Left ventricle myocardium inferior (tissue), 1 donor: ENCODE measurements at regions not wholly inside any gene's neighbourhood (a gene's known extent, or its start where the extent isn't known, plus 50 kb on each side); places are given as distances from the start of the nearest gene placed in this dataset.

ENCODE experiments used
- DNase-seq: peaks from one replicate; pipeline ENCODE4 v3.0.0-alpha.2; 2020
- H3K27ac ChIP-seq: fragments of 200-600 bp; replicated peaks from 2 replicates; pipeline ENCODE4 v1.8.0; 2021
- H3K27me3 ChIP-seq: fragments of 200-600 bp; 2 replicates; pipeline ENCODE4 v1.8.0; 2021; ENCODE audit warnings: low read depth
- H3K36me3 ChIP-seq: fragments of 200-600 bp; 2 replicates; pipeline ENCODE4 v1.8.0; 2021
- H3K4me1 ChIP-seq: fragments of 200-600 bp; 2 replicates; pipeline ENCODE4 v1.8.0; 2021
- H3K4me3 ChIP-seq: fragments of 200-600 bp; 2 replicates; pipeline ENCODE4 v1.8.0; 2021; ENCODE audit warnings: mild to moderate bottlenecking, moderate library complexity
- H3K9me3 ChIP-seq: fragments of 200-600 bp; replicated peaks from 2 replicates; pipeline ENCODE4 v1.8.0; 2021
- CTCF ChIP-seq: fragments of 200-600 bp; IDR thresholded peaks from 2 replicates; pipeline ENCODE4 v1.8.0; 2021; ENCODE audit warnings: antibody characterized with exemption, mild to moderate bottlenecking, borderline replicate concordance
- intact Hi-C: fragments of 100-400 bp; cut with micrococcal nuclease; formaldehyde crosslinking; loops from one replicate; pipeline ENCODE4 v1.11.0; 2022
- donor health status: DM: no; HTN: yes; CAD: no; lungs with severe emphysema.

GRCh38 chr5:124453221-124454051, 293.0 kb downstream of the ZNF608 start:
- no peaks in the 10 kb centered on the region for H3K36me3 ChIP-seq
- no peaks in the 10 kb centered on the region for H3K27me3 ChIP-seq
- no peak overlapping the region for H3K27ac ChIP-seq
- no peak for DNase-seq
- intact Hi-C loops, result no loop called here
- H3K4me1 ChIP-seq, result peaks cover 24% of the 10 kb centered on the region
- TF ChIP-seq CTCF, result no peak
- H3K9me3 ChIP-seq, result no peaks in the 10 kb centered on the region
- no peak overlapping the region for H3K4me3 ChIP-seq

DNA sequence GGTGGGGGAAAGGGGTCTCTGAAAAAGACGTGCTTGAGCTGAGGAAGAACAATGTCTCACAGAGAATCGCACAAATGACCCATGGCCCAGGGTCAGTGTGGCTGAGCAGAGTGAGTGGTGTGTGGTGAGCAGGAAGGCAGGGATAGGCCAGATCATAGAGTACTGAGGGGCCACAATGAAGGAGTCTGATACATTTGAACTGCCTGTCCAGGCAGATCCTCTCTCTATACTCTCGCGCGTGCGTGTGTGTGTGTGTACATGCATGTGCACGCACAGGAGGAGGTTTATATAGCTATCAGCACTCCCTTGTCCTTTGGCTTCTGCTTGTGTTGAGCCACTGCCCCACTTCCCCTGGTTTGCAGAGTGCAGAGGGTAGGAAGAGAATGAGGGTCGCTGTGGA, 294.0 kb downstream of the ZNF608 start:
- Histone ChIP-seq H3K36me3 (no peaks in the 10 kb centered on the region), H3K4me1 (peaks cover 24% of the 10 kb centered on the region), H3K9me3 (no peaks in the 10 kb centered on the region), H3K27me3 (no peaks in the 10 kb centered on the region), H3K4me3 (no peak overlapping the region), H3K27ac (no peak overlapping the region)
- TF ChIP-seq CTCF, result no peak
- no peak for DNase-seq
- intact Hi-C loops, result no loop called here

GRCh38 chr5:124451721-124452383, 294.6 kb downstream of the ZNF608 start:
- H3K36me3 ChIP-seq, result no peaks in the 10 kb centered on the region
- TF ChIP-seq CTCF, result no peak
- no peak for DNase-seq

DNA sequence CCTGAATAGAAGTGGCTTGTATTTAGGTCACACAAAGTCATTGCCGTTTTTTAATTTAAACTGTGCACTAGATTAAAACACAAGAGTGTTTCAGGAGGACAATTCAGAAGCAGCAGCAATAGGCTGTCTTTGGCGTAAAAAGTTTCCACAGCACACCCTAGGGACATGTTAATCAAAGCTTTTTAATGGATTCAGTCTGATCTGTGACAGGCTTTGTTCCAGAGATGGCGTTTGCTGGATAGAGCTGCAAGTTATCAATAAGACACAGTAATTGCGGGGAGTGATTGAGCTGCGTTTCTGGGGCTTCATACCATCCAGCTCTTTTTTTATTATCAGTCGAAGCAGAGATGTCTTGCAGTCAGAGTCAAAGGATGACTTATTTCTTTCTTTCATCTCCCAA, 300.3 kb downstream of the ZNF608 start:
- no peaks in the 10 kb centered on the region for H3K9me3 ChIP-seq
- intact Hi-C loops, result no loop called here
- no peak overlapping the region for H3K27ac ChIP-seq
- H3K4me3 ChIP-seq, result no peak overlapping the region
- TF ChIP-seq CTCF, result no peak
- no peak for DNase-seq
- H3K27me3 ChIP-seq, result no peaks in the 10 kb centered on the region
- H3K36me3 ChIP-seq, result no peaks in the 10 kb centered on the region
- peaks cover 49% of the 10 kb centered on the region for H3K4me1 ChIP-seq

More at GRCh38 chr5:124451721-124452383, 294.6 kb downstream of the ZNF608 start:
- intact Hi-C loops, result no loop called here
- Histone ChIP-seq H3K27me3 (no peaks in the 10 kb centered on the region), H3K4me3 (no peak overlapping the region), H3K9me3 (no peaks in the 10 kb centered on the region), H3K27ac (no peak overlapping the region), H3K4me1 (peaks cover 24% of the 10 kb centered on the region)

DNA sequence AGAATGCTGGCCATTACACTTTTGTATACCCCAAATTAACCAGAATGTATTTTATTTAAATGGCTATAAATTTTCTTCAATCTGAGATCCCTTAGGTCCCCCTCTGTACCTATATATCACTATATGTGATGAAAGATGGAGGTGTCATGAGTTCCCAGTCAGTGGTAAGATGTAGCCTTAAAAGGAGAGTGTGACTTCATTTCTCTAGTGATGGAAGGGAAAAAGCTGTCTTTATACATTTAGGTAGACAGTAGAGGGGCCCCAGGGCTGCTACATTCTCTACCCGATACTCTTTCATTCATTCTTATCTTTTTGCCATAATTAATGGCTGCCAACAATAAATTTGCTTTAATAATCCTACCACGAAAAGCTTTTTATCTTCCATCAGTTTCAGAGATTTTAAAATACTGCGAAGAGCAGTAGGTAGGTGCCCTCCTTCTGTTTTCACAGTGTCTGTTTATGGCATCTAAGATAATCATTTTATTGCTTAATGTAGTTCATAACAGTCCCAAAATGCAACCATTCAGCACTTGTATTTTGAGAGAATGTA, 301.3 kb downstream of the ZNF608 start:
- no peak for DNase-seq
- Histone ChIP-seq H3K36me3 (no peaks in the 10 kb centered on the region), H3K9me3 (no peaks in the 10 kb centered on the region), H3K4me1 (peaks cover 40% of the 10 kb centered on the region), H3K27me3 (no peaks in the 10 kb centered on the region), H3K4me3 (no peak overlapping the region), H3K27ac (no peak overlapping the region)
- intact Hi-C loops, result no loop called here
- no peak for TF ChIP-seq CTCF
